ENCODE measurements at regions not wholly inside any gene's neighbourhood (a gene's known extent, or its start where the extent isn't known, plus 50 kb on each side); places are given as distances from the start of the nearest gene placed in this dataset.

GRCh38 chr22:48874956-48875355 is 952.7 kb downstream of the BRD1 start:
- H4K8ac ChIP-seq (ENCODE audit: low read depth in 2 of 2, low read length in 2 of 2), result no peak overlapping the region
- H3K9me3 ChIP-seq (ENCODE audit: control insufficient read depth, insufficient read depth, low read length), result peaks cover 22% of the 10 kb centered on the region
- no peak overlapping the region for H3K27ac ChIP-seq (ENCODE audit: insufficient read depth, low read length)
- TF ChIP-seq MXI1 (IDR thresholded peaks at IDR 0.05; ENCODE audit: borderline replicate concordance, low read depth, low read length) (no peak), NFE2L2 (IDR thresholded peaks at IDR 0.05; ENCODE audit: low read depth, low read length) (no peak), FOS (IDR thresholded peaks at IDR 0.05; ENCODE audit: low read depth, low read length) (no peak), CTCF (conservative IDR thresholded peaks at IDR 0.05; ENCODE audit: low read depth, low read length) (no peak), ELK1 (IDR thresholded peaks at IDR 0.05; ENCODE audit: borderline replicate concordance, low read depth, low read length) (no peak), POLR2A (IDR thresholded peaks at IDR 0.05; ENCODE audit: low read depth, low read length) (no peak), MAZ (IDR thresholded peaks at IDR 0.05; ENCODE audit: borderline replicate concordance, low read depth, low read length) (no peak), CEBPB (IDR thresholded peaks at IDR 0.05; ENCODE audit: low read depth, low read length) (no peak), RCOR1 (IDR thresholded peaks at IDR 0.05; ENCODE audit: insufficient replicate concordance, low read length) (no peak), USF2 (IDR thresholded peaks at IDR 0.05; ENCODE audit: low read depth, low read length) (no peak)
- DNase-seq, result no peak
- H4K91ac ChIP-seq (ENCODE audit: insufficient read depth, low read depth, low read length), result no peak overlapping the region
- H3K23ac ChIP-seq (ENCODE audit: low read depth, low read length), result no peak overlapping the region
- H3K79me1 ChIP-seq (ENCODE audit: low read depth in 1 of 2, low read length in 2 of 2), result no peaks in the 10 kb centered on the region
- ChIA-PET POLR2A (ENCODE audit: unreplicated experiment) (no interaction called here), CTCF (no interaction called here)
- no peak for ATAC-seq (ENCODE audit: low read depth)
- H3K36me3 ChIP-seq (ENCODE audit: control insufficient read depth, insufficient read depth, low read length), result no peaks in the 10 kb centered on the region
- H3K4me3 ChIP-seq (ENCODE audit: insufficient read depth, low read depth, low read length), result no peak overlapping the region
- no peaks in the 10 kb centered on the region for H4K20me1 ChIP-seq (ENCODE audit: insufficient read depth, low read length)
- no peak overlapping the region for H2BK120ac ChIP-seq (ENCODE audit: low read depth, low read length)
- no peaks in the 10 kb centered on the region for H3K27me3 ChIP-seq (ENCODE audit: control insufficient read depth, insufficient read depth, low read length)
- intact Hi-C loops (cut with micrococcal nuclease) (no loop called here), dilution Hi-C loops (cut with HindIII; ENCODE audit: low sequenced_read_pairs, unreplicated experiment) (no loop called here), in situ Hi-C loops (cut with MboI; ENCODE audit: low sequenced_read_pairs) (no loop called here)
- no peak overlapping the region for H2BK5ac ChIP-seq (ENCODE audit: low read depth, low read length, poor library complexity, severe bottlenecking)
- H2AK5ac ChIP-seq (ENCODE audit: low read depth, low read length), result no peak overlapping the region
- H3K14ac ChIP-seq (replicated peaks; ENCODE audit: low read depth, low read length), result no peak overlapping the region
- no peak overlapping the region for H3K56ac ChIP-seq (ENCODE audit: extremely low read depth, insufficient read depth, low read length)
- H3K4me1 ChIP-seq (ENCODE audit: control insufficient read depth, insufficient read depth, low read length), result no peaks in the 10 kb centered on the region
- H3K4ac ChIP-seq (ENCODE audit: low read depth, low read length), result no peak overlapping the region
- no peak overlapping the region for H2AK9ac ChIP-seq (replicated peaks; ENCODE audit: low read depth, low read length, poor library complexity)
- no peak overlapping the region for H2BK20ac ChIP-seq (ENCODE audit: low read depth, low read length)
- no peak overlapping the region for H3K9ac ChIP-seq (ENCODE audit: low read depth, low read length)
- no CpG with 5 or more reads among the region's 5 CpGs for WGBS, 2 experiments (ENCODE audit: extremely low coverage in 2 of 2, insufficient read length in 1 of 2)
- no peaks in the 10 kb centered on the region for H3K9me1 ChIP-seq (ENCODE audit: insufficient read depth, low read length)
- H2BK15ac ChIP-seq (ENCODE audit: low read depth, low read length), result no peak overlapping the region
- BruUV-seq (replicated peaks), result no TSS peak
- H2AFZ ChIP-seq (replicated peaks; ENCODE audit: low read length, poor library complexity), result no peak overlapping the region
- no peak overlapping the region for H3K4me2 ChIP-seq (ENCODE audit: low read depth, low read length)
- no peak overlapping the region for H4K5ac ChIP-seq (ENCODE audit: low read depth, low read length)
- no peak overlapping the region for H3K18ac ChIP-seq (ENCODE audit: low read depth, low read length)

Measured in IMR-90 (cell line).